K562 (cell line): ENCODE measurements at regions not wholly inside any gene's neighbourhood (a gene's known extent, or its start where the extent isn't known, plus 50 kb on each side); places are given as distances from the start of the nearest gene placed in this dataset.

Source experiments
- ATAC-seq: fragments of 200-7000 bp; cut with Tn5 transposase; 3 replicates; pipeline ENCODE4 v1.9.1; 2020; ENCODE audit warnings: moderate library complexity
- BruUV-seq: library from RNA; stranded (reverse); fragments of 400-500 nt; replicated peaks from 2 replicates; lab custom pipeline; 2021; lab: Mats Ljungman, UMichigan
- CTCF ChIA-PET: fragments of 300-600 bp; formaldehyde crosslinking; extraction: SDS; loops from one replicate; lab custom pipeline; 2021; ENCODE audit warnings: low intra/inter-chr PET ratio; lab: Yijun Ruan, JAX
- POLR2A ChIA-PET: fragments of 300-600, 350-650 bp; sonication (Branson Sonifier 250); formaldehyde crosslinking; extraction: SDS; loops from one replicate; lab custom pipeline; 2021; ENCODE audit warnings: antibody characterized with exemption, inconsistent platforms; lab: Yijun Ruan, JAX
- DNase-seq, 4 experiments: peaks; one replicate each; pipeline versions ENCODE4 v3.0.0 to v3.0.0-alpha.2; 2011 to 2018; ENCODE audit warnings: low spot score in 3 of 4, mixed read lengths in 3 of 4; ENCODE audit errors: extremely low read depth in 1 of 4
- FAIRE-seq: peaks from 2 replicates; lab custom pipeline; 2011; peaks lifted over from hg19 to GRCh38; lab: Jason Lieb, UNC
- H2AFZ ChIP-seq: 2 replicates; pipeline ENCODE4 v1.6.0; 2011; ENCODE audit warnings: low read depth, low read length, control low read depth, inconsistent platforms
- H3K27ac ChIP-seq: fragments of 200-600 bp; 3 replicates; pipeline ENCODE4 v1.8.0; 2011; ENCODE audit warnings: low read depth, mild to moderate bottlenecking, control low read depth, inconsistent platforms, low read length, moderate library complexity, mixed read lengths; ENCODE audit errors: extremely low read depth
- H3K27me3 ChIP-seq, 2 experiments: fragments of 300-600 bp in 1 of 2; 2 replicates in 1 of 2; 3 replicates in 1 of 2; pipeline versions ENCODE4 v1.6.0 to v1.8.0; 2011; ENCODE audit warnings: inconsistent platforms in 2 of 2, low read length in 2 of 2, mild to moderate bottlenecking in 1 of 2, mixed read lengths in 1 of 2, moderate library complexity in 1 of 2; ENCODE audit not compliant: control insufficient read depth in 2 of 2, insufficient read depth in 2 of 2
- H3K36me3 ChIP-seq: fragments of 300-600 bp; 3 replicates; pipeline ENCODE4 v1.8.0; 2011; ENCODE audit warnings: mild to moderate bottlenecking, low read length, inconsistent platforms; ENCODE audit not compliant: control insufficient read depth, insufficient read depth
- H3K4me1 ChIP-seq, 2 experiments: fragments of 200-600 bp in 1 of 2; replicated peaks in 1 of 2; 2 replicates in 1 of 2; 3 replicates in 1 of 2; pipeline versions ENCODE4 v1.5.1 to v1.8.0; 2011; ENCODE audit warnings: inconsistent platforms in 2 of 2, low read length in 2 of 2, mild to moderate bottlenecking in 1 of 2, mixed read lengths in 1 of 2, moderate library complexity in 1 of 2; ENCODE audit not compliant: control insufficient read depth in 2 of 2, insufficient read depth in 2 of 2
- H3K4me2 ChIP-seq: 2 replicates; pipeline ENCODE4 v1.6.1; 2011; ENCODE audit warnings: low read length, control low read depth, inconsistent platforms, mixed read lengths; ENCODE audit not compliant: insufficient read depth
- H3K4me3 ChIP-seq: fragments of 200-600 bp; sonication (generic), shearing (Covaris generic); 2 replicates; pipeline ENCODE4 v1.5.1; 2016; ENCODE audit warnings: control low read depth, inconsistent platforms
- H3K79me2 ChIP-seq: fragments of 200-600 bp; 3 replicates; pipeline ENCODE4 v1.8.0; 2011; ENCODE audit warnings: low read length, inconsistent platforms; ENCODE audit not compliant: control insufficient read depth, insufficient read depth
- H3K9ac ChIP-seq, 2 experiments: 2 replicates each; pipeline versions ENCODE4 v1.6.0 to v1.6.1; 2011; ENCODE audit warnings: low read depth in 2 of 2, low read length in 2 of 2, control low read depth in 1 of 2, inconsistent platforms in 1 of 2, mild to moderate bottlenecking in 1 of 2, mixed read lengths in 1 of 2; ENCODE audit not compliant: insufficient read depth in 1 of 2
- H3K9me1 ChIP-seq: one replicate; pipeline ENCODE4 v1.6.0; 2011; ENCODE audit warnings: inconsistent platforms, mild to moderate bottlenecking, low read length, moderate library complexity; ENCODE audit not compliant: control insufficient read depth, insufficient read depth
- H3K9me3 ChIP-seq: replicated peaks from 2 replicates; pipeline ENCODE4 v1.5.1; 2011; ENCODE audit warnings: low read depth, low read length, inconsistent platforms; ENCODE audit not compliant: control insufficient read depth, insufficient read depth
- H4K20me1 ChIP-seq: replicated peaks from 2 replicates; pipeline ENCODE4 v1.6.1; 2011; ENCODE audit warnings: low read length, inconsistent platforms, mixed read lengths; ENCODE audit not compliant: control insufficient read depth, insufficient read depth
- ATF1 ChIP-seq, 2 experiments: fragments of 450-650 bp in 1 of 2; IDR thresholded peaks; 2 replicates each; pipeline ENCODE4 v1.6.1; 2016; ENCODE audit warnings: missing compliant biosample characterization in 1 of 2, missing genetic modification characterization in 1 of 2
- BMI1 ChIP-seq: fragments of 150-350 bp; IDR thresholded peaks from 2 replicates; pipeline ENCODE4 v1.6.1; 2014; ENCODE audit warnings: low read length
- CREB3 ChIP-seq: fragments of 450-650 bp; conservative IDR thresholded peaks from 2 replicates; pipeline ENCODE4 v1.6.1; 2016; ENCODE audit warnings: missing genetic modification characterization, low read depth, mild to moderate bottlenecking, missing compliant biosample characterization, moderate library complexity
- CREM ChIP-seq: IDR thresholded peaks from 2 replicates; pipeline ENCODE4 v1.6.1; 2014; ENCODE audit warnings: antibody characterized with exemption, low read depth
- CXXC5 ChIP-seq: fragments of 250-450 bp; sonication (Bioruptor Pico); IDR thresholded peaks from 2 replicates; pipeline ENCODE4 v1.8.0; 2022; ENCODE audit warnings: inconsistent platforms, mild to moderate bottlenecking, moderate library complexity
- HIVEP1 ChIP-seq: fragments of 250-450 bp; sonication (Bioruptor Pico); IDR thresholded peaks from 2 replicates; pipeline ENCODE4 v1.4.0; 2020; ENCODE audit warnings: mild to moderate bottlenecking
- LEF1 ChIP-seq: fragments of 450-650 bp; IDR thresholded peaks from 2 replicates; pipeline ENCODE4 v1.6.1; 2016; ENCODE audit warnings: mild to moderate bottlenecking
- TAL1 ChIP-seq: fragments of 450-650 bp; IDR thresholded peaks from 2 replicates; pipeline ENCODE4 v1.6.1; 2016; ENCODE audit warnings: mild to moderate bottlenecking
- ZBTB2 ChIP-seq: fragments of 450-650 bp; IDR thresholded peaks from 2 replicates; pipeline ENCODE4 v1.6.1; 2016; ENCODE audit warnings: antibody characterized with exemption
- ZBTB40 ChIP-seq, 2 experiments: fragments of 450-650 bp in 1 of 2; sonication (generic) in 1 of 2; formaldehyde crosslinking in 1 of 2; IDR thresholded peaks; 2 replicates each; pipeline versions ENCODE4 v1.7.1 to v1.9.0; 2016 to 2022; ENCODE audit warnings: inconsistent platforms in 1 of 2, mild to moderate bottlenecking in 1 of 2, missing genetic modification reagents in 1 of 2
- ZNF197 ChIP-seq: fragments of 200-800 bp; sonication (Bioruptor generic); IDR thresholded peaks from 2 replicates; pipeline ENCODE4 v1.6.1; 2016; ENCODE audit warnings: low read depth, missing genetic modification characterization, missing compliant biosample characterization
- ZNF316 ChIP-seq: fragments of 450-650 bp; IDR thresholded peaks from 2 replicates; pipeline ENCODE4 v1.6.1; 2016
- WGBS: fragments of 100-300 bp; shearing (Covaris generic); methylation state at CpG from one replicate; pipeline ENCODE4 v1.1.6; 2016; ENCODE audit warnings: low coverage, mixed read lengths; ENCODE audit not compliant: insufficient coverage; ENCODE audit errors: missing lambda C conversion rate; 5-methylcytosine and 5-hydroxymethylcytosine counted together
- in situ Hi-C: fragments of 300-500 bp; cut with MboI; formaldehyde crosslinking; loops from 4 replicates; pipeline ENCODE4 v1.15.0; 2018; ENCODE audit warnings: inconsistent platforms, mixed read lengths
- intact Hi-C: fragments of 100-400 bp; cut with micrococcal nuclease; formaldehyde crosslinking; loops from 2 replicates; pipeline ENCODE4 v1.14.2; 2022

- H3K4me1 ChIP-seq: peaks cover 0 to 37% of the 10 kb centered on the region in 2 experiments; a peak in 3 of 5 replicates
- no TSS peak for BruUV-seq
- no peaks in the 10 kb centered on the region for H3K9me1 ChIP-seq
- no peak overlapping the region for H3K4me3 ChIP-seq
- in situ Hi-C loops: no loop called here
- 2% methylated on average over 3 of the region's 3 CpGs for WGBS
- H3K36me3 ChIP-seq: no peaks in the 10 kb centered on the region; the same call in 2 of the 3 replicates
- intact Hi-C loops: no loop called here
- no peaks in the 10 kb centered on the region for H3K79me2 ChIP-seq
- peak overlapping the region in 1 of 2 experiments; percentile 5; a peak in 1 of 4 replicates for H3K9ac ChIP-seq
- H3K27me3 ChIP-seq: no peaks in the 10 kb centered on the region
- DNase-seq (peak in 1 of 4 experiments; percentile 48), FAIRE-seq (peak; percentile 42), ATAC-seq (no peak)
- H3K9me3 ChIP-seq: peaks cover 7% of the 10 kb centered on the region; the same call in 1 of the 2 replicates
- POLR2A ChIA-PET: interaction anchor here (2.0 kb wide), 1 partner anchor 14 kb away, joined by 6 read pairs; no protein-coding TSS in a partner anchor
- no peaks in the 10 kb centered on the region for H4K20me1 ChIP-seq
- H3K27ac ChIP-seq: peak overlapping the region; percentile 78
- CTCF ChIA-PET: no interaction called here
- peak overlapping the region; percentile 86 for H2AFZ ChIP-seq
- H3K4me2 ChIP-seq: 0 out of 2 replicates have a peak overlapping the region, but pooled peaks have one; percentile 20
- TF ChIP-seq TAL1 (no peak), CREM (peak; percentile 76), ATF1 (CRISPR knock-in tag; IDR thresholded peaks at IDR 0.05) (no peak), ATF1 (tag; IDR thresholded peaks at IDR 0.05) (peak; percentile 80), ZNF316 (no peak), CXXC5 (CRISPR knock-in tag) (peak; percentile 61), ZBTB40 (IDR thresholded peaks at IDR 0.05) (peak; percentile 42; the same call in 1 of the 2 replicates), ZBTB40 (CRISPR knock-in tag; IDR thresholded peaks at IDR 0.05) (no peak), LEF1 (peak; percentile 51; the same call in 1 of the 2 replicates), BMI1 (no peak), HIVEP1 (CRISPR knock-in tag) (no peak), ZBTB2 (no peak), CREB3 (tag) (no peak), ZNF197 (CRISPR knock-in tag) (0 out of 2 replicates have a peak, but pooled peaks have one; percentile 33)
These were observed 433.5 kb upstream of the FAT3 start for GRCh38 chr11:91791171-91791468.
